ENCODE measurements at regions not wholly inside any gene's neighbourhood (a gene's known extent, or its start where the extent isn't known, plus 50 kb on each side); places are given as distances from the start of the nearest gene placed in this dataset.
"Not testable (repeated sequence)": the region's sequence is repeated elsewhere in the genome, so short reads cannot be mapped to it uniquely, and the experiment has no call there.

DNA sequence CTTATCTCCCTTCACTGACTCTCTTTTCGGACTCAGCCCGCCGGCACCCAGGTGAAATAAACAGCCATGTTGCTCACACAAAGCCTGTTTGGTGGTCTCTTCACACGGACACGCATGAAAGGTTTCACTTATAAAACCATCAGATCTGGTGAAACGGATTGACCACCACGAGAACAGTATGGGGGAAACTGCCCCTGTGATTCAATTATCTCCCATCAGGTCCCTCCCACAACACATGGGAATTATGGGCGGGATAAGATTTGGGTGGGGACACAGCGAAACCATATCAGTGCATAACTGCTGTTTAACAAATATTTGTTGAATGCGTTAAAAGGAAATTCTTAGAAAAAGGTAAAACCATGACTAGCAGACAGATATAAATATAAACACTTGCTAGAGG, 464.4 kb downstream of the AJAP1 start:
- TF ChIP-seq, protein P1, sequence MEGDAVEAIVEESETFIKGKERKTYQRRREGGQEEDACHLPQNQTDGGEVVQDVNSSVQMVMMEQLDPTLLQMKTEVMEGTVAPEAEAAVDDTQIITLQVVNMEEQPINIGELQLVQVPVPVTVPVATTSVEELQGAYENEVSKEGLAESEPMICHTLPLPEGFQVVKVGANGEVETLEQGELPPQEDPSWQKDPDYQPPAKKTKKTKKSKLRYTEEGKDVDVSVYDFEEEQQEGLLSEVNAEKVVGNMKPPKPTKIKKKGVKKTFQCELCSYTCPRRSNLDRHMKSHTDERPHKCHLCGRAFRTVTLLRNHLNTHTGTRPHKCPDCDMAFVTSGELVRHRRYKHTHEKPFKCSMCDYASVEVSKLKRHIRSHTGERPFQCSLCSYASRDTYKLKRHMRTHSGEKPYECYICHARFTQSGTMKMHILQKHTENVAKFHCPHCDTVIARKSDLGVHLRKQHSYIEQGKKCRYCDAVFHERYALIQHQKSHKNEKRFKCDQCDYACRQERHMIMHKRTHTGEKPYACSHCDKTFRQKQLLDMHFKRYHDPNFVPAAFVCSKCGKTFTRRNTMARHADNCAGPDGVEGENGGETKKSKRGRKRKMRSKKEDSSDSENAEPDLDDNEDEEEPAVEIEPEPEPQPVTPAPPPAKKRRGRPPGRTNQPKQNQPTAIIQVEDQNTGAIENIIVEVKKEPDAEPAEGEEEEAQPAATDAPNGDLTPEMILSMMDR (IDR thresholded peaks at IDR 0.05): not testable (repeated sequence)
- not testable (repeated sequence) for TF ChIP-seq POLR2A (IDR thresholded peaks at IDR 0.05)
